ENCODE measurements at regions not wholly inside any gene's neighbourhood (a gene's known extent, or its start where the extent isn't known, plus 50 kb on each side); places are given as distances from the start of the nearest gene placed in this dataset.
A peak's percentile ranks its signal among the peaks of the same experiment; 100 is the strongest.

- Histone ChIP-seq H3K27me3 (ENCODE audit: low read depth) (peaks cover 75% of the 10 kb centered on the region), H3K4me1 (peaks cover 8% of the 10 kb centered on the region), H3K36me3 (no peaks in the 10 kb centered on the region), H3K4me3 (no peak overlapping the region), H3K9me3 (replicated peaks) (no peaks in the 10 kb centered on the region), H3K27ac (replicated peaks) (no peak overlapping the region)
- intact Hi-C loops (cut with micrococcal nuclease): no loop called here
- DNase-seq: no peak
- no peak for TF ChIP-seq CTCF (IDR thresholded peaks at IDR 0.05; ENCODE audit: borderline replicate concordance)
These were observed 274.8 kb downstream of the LRFN2 start for GRCh38 chr6:40312213-40313015.

- Histone ChIP-seq H3K27me3 (ENCODE audit: low read depth) (peaks cover 75% of the 10 kb centered on the region), H3K4me1 (peaks cover 8% of the 10 kb centered on the region), H3K27ac (replicated peaks) (no peak overlapping the region), H3K4me3 (no peak overlapping the region), H3K9me3 (replicated peaks) (no peaks in the 10 kb centered on the region), H3K36me3 (no peaks in the 10 kb centered on the region)
- intact Hi-C loops (cut with micrococcal nuclease): no loop called here
- TF ChIP-seq CTCF (IDR thresholded peaks at IDR 0.05; ENCODE audit: borderline replicate concordance): peak; percentile 90
- peak; percentile 40 for DNase-seq
These were observed 278.4 kb downstream of the LRFN2 start for GRCh38 chr6:40308533-40309306.

GRCh38 chr6:40307712-40308111 is 279.5 kb downstream of the LRFN2 start:
- Histone ChIP-seq H3K27me3 (ENCODE audit: low read depth) (peaks cover 75% of the 10 kb centered on the region), H3K27ac (replicated peaks) (no peak overlapping the region), H3K9me3 (replicated peaks) (no peaks in the 10 kb centered on the region), H3K36me3 (no peaks in the 10 kb centered on the region), H3K4me1 (peaks cover 8% of the 10 kb centered on the region), H3K4me3 (no peak overlapping the region)
- TF ChIP-seq CTCF (IDR thresholded peaks at IDR 0.05; ENCODE audit: borderline replicate concordance): no peak
- intact Hi-C loops (cut with micrococcal nuclease): no loop called here
- DNase-seq: no peak

GRCh38 chr6:40302856-40303454 is 284.2 kb downstream of the LRFN2 start:
- Histone ChIP-seq H3K36me3 (no peaks in the 10 kb centered on the region), H3K4me3 (no peak overlapping the region), H3K4me1 (no peaks in the 10 kb centered on the region), H3K27me3 (ENCODE audit: low read depth) (peaks cover 65% of the 10 kb centered on the region), H3K9me3 (replicated peaks) (peaks cover 6% of the 10 kb centered on the region), H3K27ac (replicated peaks) (no peak overlapping the region)
- no peak for TF ChIP-seq CTCF (IDR thresholded peaks at IDR 0.05; ENCODE audit: borderline replicate concordance)
- DNase-seq: no peak
- intact Hi-C loops (cut with micrococcal nuclease): no loop called here

GRCh38 chr6:40299681-40300080 is 287.5 kb downstream of the LRFN2 start:
- no peak for DNase-seq
- intact Hi-C loops (cut with micrococcal nuclease): no loop called here
- no peak for TF ChIP-seq CTCF (IDR thresholded peaks at IDR 0.05; ENCODE audit: borderline replicate concordance)
- H3K4me1 ChIP-seq: no peaks in the 10 kb centered on the region
- peaks cover 8% of the 10 kb centered on the region for H3K9me3 ChIP-seq (replicated peaks)
- H3K27me3 ChIP-seq (ENCODE audit: low read depth): peaks cover 48% of the 10 kb centered on the region
- H3K36me3 ChIP-seq: no peaks in the 10 kb centered on the region
- no peak overlapping the region for H3K27ac ChIP-seq (replicated peaks)
- H3K4me3 ChIP-seq: no peak overlapping the region

Data from left ventricle myocardium inferior (tissue), 1 donor.